HG03175 (cell line): ENCODE measurements at regions not wholly inside any gene's neighbourhood (a gene's known extent, or its start where the extent isn't known, plus 50 kb on each side); places are given as distances from the start of the nearest gene placed in this dataset.

Experiments used
- ATAC-seq: cut with Tn5 transposase; IDR thresholded peaks from one replicate; pipeline ENCODE4 v1.9.1; 2021; ENCODE audit warnings: mild to moderate bottlenecking, moderate library complexity; ENCODE audit not compliant: unreplicated experiment

GRCh38 chr5:61621202-61621650 is 289.2 kb downstream of the ZSWIM6 start:
- no peak for ATAC-seq

- no peak for ATAC-seq
Measured at GRCh38 chr5:61622156-61622555, 290.1 kb downstream of the ZSWIM6 start.

- ATAC-seq = no peak
Measured at GRCh38 chr5:61623401-61624069, 291.5 kb downstream of the ZSWIM6 start.

GRCh38 chr5:61624553-61625136 is 292.6 kb downstream of the ZSWIM6 start:
- ATAC-seq = no peak

- no peak for ATAC-seq
Measured at GRCh38 chr5:61625137-61625561, 293.1 kb downstream of the ZSWIM6 start.

GRCh38 chr5:61625681-61626621 is 293.9 kb downstream of the ZSWIM6 start:
- ATAC-seq = peak; percentile 66

GRCh38 chr5:61626639-61627282 is 294.7 kb downstream of the ZSWIM6 start:
- ATAC-seq = no peak

GRCh38 chr5:61627531-61627930 is 295.5 kb downstream of the ZSWIM6 start:
- ATAC-seq = no peak

- no peak for ATAC-seq
Measured at GRCh38 chr5:61630908-61631307, 298.9 kb downstream of the ZSWIM6 start.

GRCh38 chr5:61631438-61631941 is 299.4 kb downstream of the ZSWIM6 start:
- ATAC-seq = no peak

GRCh38 chr5:61632064-61632463 is 300.0 kb downstream of the ZSWIM6 start:
- no peak for ATAC-seq

- ATAC-seq = no peak
Measured at GRCh38 chr5:61635271-61635670, 303.2 kb downstream of the ZSWIM6 start.

GRCh38 chr5:61637566-61637965 is 305.5 kb downstream of the ZSWIM6 start:
- ATAC-seq = no peak

- ATAC-seq = no peak
Measured at GRCh38 chr5:61638476-61638875, 306.4 kb downstream of the ZSWIM6 start.

- ATAC-seq = no peak
Measured at GRCh38 chr5:61640179-61641021, 308.3 kb downstream of the ZSWIM6 start.

GRCh38 chr5:61641748-61642565 is 309.9 kb downstream of the ZSWIM6 start:
- ATAC-seq = no peak

- no peak for ATAC-seq
Measured at GRCh38 chr5:61647672-61648071, 315.6 kb downstream of the ZSWIM6 start.

GRCh38 chr5:61649231-61649630 is 317.2 kb downstream of the ZSWIM6 start:
- ATAC-seq = no peak

- no peak for ATAC-seq
Measured at GRCh38 chr5:61649971-61650370, 317.9 kb downstream of the ZSWIM6 start.
